H9 (cell line): ENCODE measurements at regions not wholly inside any gene's neighbourhood (a gene's known extent, or its start where the extent isn't known, plus 50 kb on each side); places are given as distances from the start of the nearest gene placed in this dataset.

Experiments used
- DNase-seq: peaks from one replicate; pipeline ENCODE4 v3.0.0-alpha.2; 2017
- H2AFZ ChIP-seq: one replicate; pipeline ENCODE4 v1.6.1; 2013; ENCODE audit warnings: mild to moderate bottlenecking, low read length, control low read depth, moderate library complexity
- H2AK5ac ChIP-seq: 2 replicates; pipeline ENCODE4 v1.6.1; 2013; ENCODE audit warnings: low read length, control low read depth, mixed read lengths; ENCODE audit not compliant: insufficient read length
- H2BK120ac ChIP-seq: one replicate; pipeline ENCODE4 v1.6.1; 2013; ENCODE audit warnings: low read depth, mild to moderate bottlenecking, low read length, control low read depth, inconsistent platforms; ENCODE audit not compliant: poor library complexity, severe bottlenecking
- H2BK12ac ChIP-seq: 2 replicates; pipeline ENCODE4 v1.6.1; 2013; ENCODE audit warnings: low read length, control low read depth, mixed read lengths, low read depth; ENCODE audit not compliant: insufficient read length
- H2BK15ac ChIP-seq: 2 replicates; pipeline ENCODE4 v1.6.1; 2013; ENCODE audit warnings: low read depth, low read length, control low read depth
- H2BK20ac ChIP-seq: one replicate; pipeline ENCODE4 v1.6.1; 2013; ENCODE audit warnings: low read depth, mild to moderate bottlenecking, low read length, control low read depth, inconsistent platforms; ENCODE audit not compliant: poor library complexity, severe bottlenecking
- H2BK5ac ChIP-seq: 2 replicates; pipeline ENCODE4 v1.6.1; 2013; ENCODE audit warnings: low read length, control low read depth, mixed read lengths; ENCODE audit not compliant: insufficient read length
- H3K14ac ChIP-seq: 2 replicates; pipeline ENCODE4 v1.6.1; 2013; ENCODE audit warnings: low read length, control low read depth; ENCODE audit not compliant: insufficient read depth
- H3K18ac ChIP-seq: 2 replicates; pipeline ENCODE4 v1.6.1; 2013; ENCODE audit warnings: low read depth, mild to moderate bottlenecking, mixed read lengths, low read length, control low read depth; ENCODE audit not compliant: insufficient read length
- H3K23ac ChIP-seq: 2 replicates; pipeline ENCODE4 v1.6.1; 2013; ENCODE audit warnings: low read length, control low read depth, mixed read lengths, low read depth; ENCODE audit not compliant: insufficient read length
- H3K23me2 ChIP-seq: 2 replicates; pipeline ENCODE4 v1.6.1; 2013; ENCODE audit warnings: low read depth, mild to moderate bottlenecking, mixed read lengths, low read length, control low read depth; ENCODE audit not compliant: insufficient read length, poor library complexity, severe bottlenecking
- H3K27ac ChIP-seq: 2 replicates; pipeline ENCODE4 v1.5.1; 2013; ENCODE audit warnings: low read length, control low read depth, mixed read lengths, low read depth; ENCODE audit not compliant: insufficient read length
- H3K27me3 ChIP-seq: 2 replicates; pipeline ENCODE4 v1.6.1; 2013; ENCODE audit warnings: low read length, control low read depth, inconsistent platforms; ENCODE audit not compliant: insufficient read depth
- H3K4ac ChIP-seq: 2 replicates; pipeline ENCODE4 v1.6.1; 2013; ENCODE audit warnings: low read depth, mild to moderate bottlenecking, control low read depth, inconsistent platforms, low read length, moderate library complexity
- H3K4me1 ChIP-seq: 2 replicates; pipeline ENCODE4 v1.6.1; 2013; ENCODE audit warnings: low read length, control low read depth, inconsistent platforms; ENCODE audit not compliant: insufficient read depth
- H3K4me2 ChIP-seq: 2 replicates; pipeline ENCODE4 v1.6.1; 2013; ENCODE audit warnings: low read length, control low read depth, mixed read lengths; ENCODE audit not compliant: insufficient read length, insufficient read depth
- H3K56ac ChIP-seq: 2 replicates; pipeline ENCODE4 v1.6.1; 2013; ENCODE audit warnings: low read depth, mild to moderate bottlenecking, mixed read lengths, low read length, control low read depth; ENCODE audit not compliant: insufficient read length
- H3K79me1 ChIP-seq: 2 replicates; pipeline ENCODE4 v1.6.1; 2013; ENCODE audit warnings: low read depth, mild to moderate bottlenecking, moderate library complexity, low read length, control low read depth, inconsistent platforms; ENCODE audit not compliant: insufficient read depth, poor library complexity, severe bottlenecking
- H3K79me2 ChIP-seq: 2 replicates; pipeline ENCODE4 v1.6.1; 2013; ENCODE audit warnings: low read length, control low read depth, inconsistent platforms; ENCODE audit not compliant: insufficient read depth
- H3K9ac ChIP-seq: 2 replicates; pipeline ENCODE4 v1.6.1; 2013; ENCODE audit warnings: low read length, control low read depth, mixed read lengths; ENCODE audit not compliant: insufficient read length; ENCODE audit errors: extremely low read depth
- H3K9me3 ChIP-seq: one replicate; pipeline ENCODE4 v1.6.1; 2013; ENCODE audit warnings: low read depth, low read length, inconsistent platforms; ENCODE audit not compliant: control insufficient read depth
- H3T11ph ChIP-seq: one replicate; pipeline ENCODE4 v1.6.1; 2013; ENCODE audit warnings: mild to moderate bottlenecking, low read length, control low read depth, inconsistent platforms
- H4K20me1 ChIP-seq: one replicate; pipeline ENCODE4 v1.6.1; 2013; ENCODE audit not compliant: control insufficient read depth, insufficient read length, insufficient read depth
- H4K5ac ChIP-seq: 2 replicates; pipeline ENCODE4 v1.6.1; 2013; ENCODE audit warnings: low read depth, mild to moderate bottlenecking, mixed read lengths, low read length, control low read depth; ENCODE audit not compliant: insufficient read length
- H4K8ac ChIP-seq: replicated peaks from 2 replicates; pipeline ENCODE4 v1.6.1; 2013; ENCODE audit warnings: low read length, control low read depth, mixed read lengths, low read depth; ENCODE audit not compliant: insufficient read length
- H4K91ac ChIP-seq: 2 replicates; pipeline ENCODE4 v1.6.1; 2013; ENCODE audit warnings: low read depth, mild to moderate bottlenecking, moderate library complexity, mixed read lengths, low read length, control low read depth; ENCODE audit not compliant: insufficient read length
- H3K27ac Mint-ChIP-seq, 3 experiments: 2 replicates in 2 of 3; 3 replicates in 1 of 3; pipeline ENCODE4 v1.8.0; 2020 to 2021; ENCODE audit warnings: mixed read lengths in 3 of 3, mild to moderate bottlenecking in 1 of 3, moderate library complexity in 1 of 3
- H3K27me3 Mint-ChIP-seq: 2 replicates; pipeline ENCODE4 v1.8.0; 2021; ENCODE audit warnings: low read depth, mild to moderate bottlenecking, moderate library complexity, mixed read lengths
- H3K36me3 Mint-ChIP-seq, 3 experiments: 2 replicates in 2 of 3; 3 replicates in 1 of 3; pipeline ENCODE4 v1.8.0; 2020 to 2021; ENCODE audit warnings: low read depth in 3 of 3, mixed read lengths in 3 of 3; ENCODE audit not compliant: insufficient read depth in 1 of 3
- H3K4me1 Mint-ChIP-seq, 2 experiments: 2 replicates each; pipeline ENCODE4 v1.8.0; 2020; ENCODE audit warnings: mixed read lengths in 2 of 2
- H3K4me3 Mint-ChIP-seq, 2 experiments: 2 replicates in 1 of 2; 3 replicates in 1 of 2; pipeline ENCODE4 v1.8.0; 2020 to 2021; ENCODE audit warnings: mild to moderate bottlenecking in 2 of 2, mixed read lengths in 2 of 2, moderate library complexity in 1 of 2
- H3K9me3 Mint-ChIP-seq, 2 experiments: 2 replicates in 1 of 2; 3 replicates in 1 of 2; pipeline ENCODE4 v1.8.0; 2020; ENCODE audit warnings: mild to moderate bottlenecking in 2 of 2, mixed read lengths in 2 of 2, moderate library complexity in 1 of 2
- WGBS: extraction: QIAGEN DNeasy Blood & Tissue Kit; methylation state at CpG from one replicate; pipeline ENCODE4 v1.1.7; 2013; ENCODE audit warnings: missing lambda C conversion rate, low lambda C conversion rate, mixed read lengths; ENCODE audit not compliant: insufficient read length; ENCODE audit errors: extremely low coverage; 5-methylcytosine and 5-hydroxymethylcytosine counted together
- TF ChIP-seq, protein P1 (sequence below): fragments of 200-600 bp; sonication (generic); conservative IDR thresholded peaks from 3 replicates; pipeline ENCODE4 v1.8.0; 2021; ENCODE audit warnings: antibody characterized with exemption, mild to moderate bottlenecking

DNA sequence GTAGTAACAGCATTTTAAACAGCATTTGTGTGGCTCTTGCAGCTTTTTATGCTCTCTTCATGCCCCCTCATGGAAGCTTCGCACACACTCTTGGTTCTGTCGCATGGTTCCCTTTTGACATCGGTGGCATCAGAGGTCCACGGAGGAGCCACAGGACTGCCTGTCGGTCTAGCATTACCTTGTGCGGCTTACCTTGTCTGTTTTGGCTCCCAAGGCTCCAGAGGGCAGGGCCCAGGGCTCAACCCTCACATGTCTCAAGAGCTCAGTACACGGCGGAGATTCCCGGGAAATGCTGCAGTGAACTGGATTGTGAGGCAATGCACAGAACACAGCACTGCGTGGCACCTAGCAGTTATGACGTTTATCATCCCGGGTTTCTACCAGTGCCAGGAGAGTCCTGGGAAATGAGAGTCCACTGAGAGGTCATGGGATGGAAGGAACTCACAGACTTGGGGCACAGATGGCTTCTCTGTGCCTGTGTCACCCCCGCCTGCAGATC lies 1015.8 kb downstream of the TBC1D22A start:
- no peaks in the 10 kb centered on the region for H3K9me3 ChIP-seq
- no peak overlapping the region for H2AFZ ChIP-seq
- H2BK12ac ChIP-seq, result no peak overlapping the region
- Mint-ChIP-seq H3K36me3 (peaks cover 0 to 3% (median 0%) of the 10 kb centered on the region in 3 experiments; a peak in 1 of 7 replicates), H3K27ac (no peak overlapping the region), H3K27me3 (peaks cover 37% of the 10 kb centered on the region), H3K9me3 (peaks cover 0 to 8% of the 10 kb centered on the region in 2 experiments; a peak in 3 of 5 replicates), H3K4me3 (no peak overlapping the region), H3K4me1 (peaks cover 25 to 32% of the 10 kb centered on the region in 2 experiments)
- H3K79me1 ChIP-seq, result no peaks in the 10 kb centered on the region
- no peak overlapping the region for H3K56ac ChIP-seq
- H4K5ac ChIP-seq, result no peak overlapping the region
- no peaks in the 10 kb centered on the region for H3K4me1 ChIP-seq
- no CpG with 5 or more reads among the region's 13 CpGs for WGBS
- TF ChIP-seq, protein P1, sequence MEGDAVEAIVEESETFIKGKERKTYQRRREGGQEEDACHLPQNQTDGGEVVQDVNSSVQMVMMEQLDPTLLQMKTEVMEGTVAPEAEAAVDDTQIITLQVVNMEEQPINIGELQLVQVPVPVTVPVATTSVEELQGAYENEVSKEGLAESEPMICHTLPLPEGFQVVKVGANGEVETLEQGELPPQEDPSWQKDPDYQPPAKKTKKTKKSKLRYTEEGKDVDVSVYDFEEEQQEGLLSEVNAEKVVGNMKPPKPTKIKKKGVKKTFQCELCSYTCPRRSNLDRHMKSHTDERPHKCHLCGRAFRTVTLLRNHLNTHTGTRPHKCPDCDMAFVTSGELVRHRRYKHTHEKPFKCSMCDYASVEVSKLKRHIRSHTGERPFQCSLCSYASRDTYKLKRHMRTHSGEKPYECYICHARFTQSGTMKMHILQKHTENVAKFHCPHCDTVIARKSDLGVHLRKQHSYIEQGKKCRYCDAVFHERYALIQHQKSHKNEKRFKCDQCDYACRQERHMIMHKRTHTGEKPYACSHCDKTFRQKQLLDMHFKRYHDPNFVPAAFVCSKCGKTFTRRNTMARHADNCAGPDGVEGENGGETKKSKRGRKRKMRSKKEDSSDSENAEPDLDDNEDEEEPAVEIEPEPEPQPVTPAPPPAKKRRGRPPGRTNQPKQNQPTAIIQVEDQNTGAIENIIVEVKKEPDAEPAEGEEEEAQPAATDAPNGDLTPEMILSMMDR, result no peak
- H3K4me2 ChIP-seq, result no peak overlapping the region
- H3K27ac ChIP-seq, result no peak overlapping the region
- H3K9ac ChIP-seq, result no peak overlapping the region
- H4K8ac ChIP-seq, result no peak overlapping the region
- H4K91ac ChIP-seq, result no peak overlapping the region
- no peaks in the 10 kb centered on the region for H3K27me3 ChIP-seq
- H3K23me2 ChIP-seq, result no peaks in the 10 kb centered on the region
- no peak overlapping the region for H3K18ac ChIP-seq
- no peak overlapping the region for H3T11ph ChIP-seq
- H2AK5ac ChIP-seq, result no peak overlapping the region
- H4K20me1 ChIP-seq, result no peaks in the 10 kb centered on the region
- H2BK5ac ChIP-seq, result no peak overlapping the region
- no peak overlapping the region for H2BK120ac ChIP-seq
- DNase-seq, result no peak
- no peaks in the 10 kb centered on the region for H3K79me2 ChIP-seq
- H3K23ac ChIP-seq, result no peak overlapping the region
- no peak overlapping the region for H3K4ac ChIP-seq
- no peak overlapping the region for H2BK15ac ChIP-seq
- H3K14ac ChIP-seq, result no peak overlapping the region
- no peak overlapping the region for H2BK20ac ChIP-seq
